ENCODE measurements at regions not wholly inside any gene's neighbourhood (a gene's known extent, or its start where the extent isn't known, plus 50 kb on each side); places are given as distances from the start of the nearest gene placed in this dataset.

DNA sequence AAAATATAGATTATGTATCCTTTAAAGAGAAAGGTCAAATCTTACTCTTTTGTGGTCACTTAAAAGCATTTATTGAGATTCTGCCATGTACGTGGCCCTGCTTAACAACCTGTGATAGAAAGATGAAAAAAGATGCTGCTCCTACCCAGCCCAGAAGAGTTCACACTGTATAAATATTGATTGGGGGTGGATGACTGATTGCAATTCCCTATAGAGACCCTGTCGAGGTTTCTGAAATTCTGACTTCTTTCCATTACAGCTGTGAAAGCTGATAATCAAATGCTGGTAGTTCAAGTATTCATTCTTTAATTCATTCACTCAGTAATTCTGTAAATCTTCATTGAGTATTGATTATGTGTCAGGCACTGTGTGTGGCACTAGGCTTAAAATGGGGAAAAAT is 114.1 kb upstream of the CHL1 start:
- DNase-seq: no peak

DNA sequence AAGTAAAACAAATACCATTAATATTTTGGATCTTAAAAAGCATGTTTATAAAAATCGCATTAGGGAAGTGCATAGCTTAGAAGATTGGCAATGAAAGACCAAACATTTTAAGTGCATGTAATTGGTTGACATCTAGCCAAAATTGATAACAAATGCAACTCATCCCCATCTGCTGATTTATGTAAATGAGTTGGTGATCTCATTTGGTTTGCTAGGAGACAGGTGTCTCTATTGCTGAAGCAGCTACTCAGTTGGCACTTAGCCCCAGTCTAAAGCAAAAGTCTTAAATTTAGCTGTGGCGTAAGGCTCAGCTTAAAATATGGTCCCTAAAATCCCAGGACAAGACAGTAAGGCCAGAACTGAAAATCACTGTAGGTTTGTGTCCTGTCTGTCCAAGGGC is 113.5 kb upstream of the CHL1 start:
- DNase-seq: no peak

DNA sequence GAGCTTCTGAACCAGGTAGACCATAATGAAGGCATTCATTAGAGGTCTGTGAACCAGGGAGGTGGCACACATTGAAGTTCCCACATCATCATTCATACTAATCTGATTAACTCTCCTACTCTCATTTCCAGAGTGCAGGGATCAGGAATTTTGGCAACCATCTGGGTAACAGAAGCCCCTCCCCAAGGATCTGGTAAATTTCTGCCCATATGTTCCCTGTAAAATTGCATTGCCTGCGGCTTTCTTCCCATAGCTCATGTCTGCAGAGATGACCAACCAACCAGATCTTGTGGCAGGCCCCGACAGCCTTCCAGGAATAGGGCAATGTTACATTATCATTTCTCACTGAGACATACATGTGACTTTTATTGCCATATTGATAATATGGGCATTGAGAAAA is 111.4 kb upstream of the CHL1 start:
- DNase-seq: no peak

DNA sequence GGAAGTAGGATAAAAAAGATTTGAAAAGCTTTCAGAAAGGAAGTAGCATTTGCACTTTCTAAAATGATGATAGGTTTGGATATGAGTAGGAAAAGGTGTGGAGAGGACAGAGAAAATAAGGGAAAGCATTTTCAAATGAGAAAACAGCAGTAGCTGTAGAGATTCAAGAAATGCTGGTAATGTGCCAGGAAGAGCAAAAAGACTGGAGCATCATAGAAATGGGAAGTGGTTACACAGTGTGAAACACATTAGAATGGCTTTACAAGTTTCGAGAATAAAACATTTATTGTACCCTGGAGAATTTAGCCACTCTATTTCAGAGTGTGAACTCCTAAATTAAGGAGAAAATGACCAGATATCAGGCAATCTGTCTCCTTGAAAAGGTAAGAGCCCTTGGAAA is 108.3 kb upstream of the CHL1 start:
- DNase-seq: no peak

DNA sequence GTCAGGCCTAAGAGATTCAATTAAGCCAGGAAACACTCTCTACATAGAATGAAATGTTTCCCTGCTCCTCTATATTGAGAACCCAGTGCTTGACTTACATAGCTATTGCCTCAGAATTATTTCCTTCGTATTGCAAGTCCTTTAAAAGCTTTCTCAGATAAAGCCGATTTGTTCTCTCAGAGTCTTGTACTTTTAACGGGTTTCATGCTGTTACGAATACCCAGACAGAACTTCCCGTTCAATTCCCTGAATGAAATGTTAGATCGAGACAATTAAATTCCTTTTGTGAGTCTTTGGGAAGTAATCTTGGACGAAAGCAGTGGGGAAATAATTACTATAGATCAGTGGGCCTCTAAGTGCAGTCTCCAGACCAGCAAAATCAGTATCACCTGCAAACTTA is 102.8 kb upstream of the CHL1 start:
- DNase-seq: peak; percentile 19

DNA sequence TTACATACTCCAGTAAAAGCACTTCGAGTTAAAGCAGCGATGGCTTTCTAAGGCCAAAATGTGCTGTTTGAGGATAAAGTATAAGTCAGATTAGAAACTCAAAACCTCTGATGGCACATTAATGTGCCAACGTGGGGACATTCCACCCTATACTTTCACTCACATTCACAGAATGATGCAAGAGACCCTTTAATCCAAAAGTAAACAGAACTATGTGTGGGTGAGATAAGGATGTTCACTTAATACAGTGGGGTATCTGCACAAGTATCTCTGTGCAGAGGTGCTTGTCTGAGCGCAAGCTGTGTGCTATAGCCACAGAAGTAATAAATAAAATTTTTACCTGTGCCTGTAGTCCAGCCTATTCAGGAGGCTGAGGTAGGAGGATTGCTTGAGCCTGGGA is 100.3 kb upstream of the CHL1 start:
- no peak for DNase-seq

DNA sequence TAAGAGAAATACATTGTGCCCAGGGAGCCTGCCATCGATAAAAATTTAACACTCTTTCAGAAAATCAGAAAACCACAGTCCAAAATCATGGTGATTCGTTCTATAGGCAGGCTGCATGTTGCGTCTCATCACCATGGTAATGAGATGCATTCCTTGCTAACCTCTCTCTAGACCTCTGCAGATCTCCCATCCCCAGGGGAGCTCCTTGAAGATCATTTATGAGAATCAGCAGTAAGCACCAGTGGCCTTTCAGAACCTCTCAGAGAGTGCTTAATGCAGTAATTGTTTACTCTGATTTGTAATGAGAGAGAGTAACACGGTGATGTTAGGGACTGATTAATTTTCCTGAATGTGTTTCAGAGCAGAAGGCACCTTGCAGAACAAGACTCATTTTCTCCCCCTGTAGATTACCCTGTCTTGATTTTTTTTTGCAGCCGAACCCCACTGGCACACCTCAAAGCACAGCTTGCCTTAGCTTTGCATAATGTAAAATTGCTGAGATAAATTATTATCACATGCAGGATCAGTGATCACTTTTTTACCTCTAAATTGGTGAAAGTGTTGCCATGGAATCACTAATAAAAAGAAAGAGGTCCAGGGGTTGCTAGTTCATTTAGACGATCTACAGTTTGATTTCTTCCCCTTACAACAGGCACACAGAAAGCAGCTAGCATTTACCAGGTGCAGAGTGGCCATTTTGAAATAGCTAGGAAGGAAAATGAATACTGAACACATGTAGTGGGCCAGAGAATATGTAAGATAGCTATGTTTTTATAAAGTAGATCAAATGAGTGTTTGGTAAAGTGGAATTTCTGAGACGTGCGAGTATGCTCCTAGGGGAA is 98.9 kb upstream of the CHL1 start:
- no peak for DNase-seq

DNA sequence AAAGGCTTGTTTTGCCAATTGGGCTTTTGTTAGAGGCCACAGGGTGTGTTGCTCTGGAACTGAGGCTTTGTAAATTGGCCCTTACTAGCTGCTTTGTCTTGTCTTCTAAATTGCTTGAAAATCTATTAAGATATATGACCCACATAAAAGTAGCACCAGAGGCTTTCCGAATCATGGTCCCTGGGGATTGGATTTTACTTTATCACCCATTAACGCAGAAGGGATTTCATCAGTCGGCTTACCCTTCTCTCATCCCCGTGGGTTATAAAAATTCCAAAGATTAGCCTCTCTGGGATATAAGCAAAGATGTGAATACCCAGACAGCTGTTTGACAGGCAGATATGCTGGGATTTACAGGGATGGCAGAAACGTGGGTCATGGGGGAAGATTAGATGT is 98.3 kb upstream of the CHL1 start:
- DNase-seq: no peak

DNA sequence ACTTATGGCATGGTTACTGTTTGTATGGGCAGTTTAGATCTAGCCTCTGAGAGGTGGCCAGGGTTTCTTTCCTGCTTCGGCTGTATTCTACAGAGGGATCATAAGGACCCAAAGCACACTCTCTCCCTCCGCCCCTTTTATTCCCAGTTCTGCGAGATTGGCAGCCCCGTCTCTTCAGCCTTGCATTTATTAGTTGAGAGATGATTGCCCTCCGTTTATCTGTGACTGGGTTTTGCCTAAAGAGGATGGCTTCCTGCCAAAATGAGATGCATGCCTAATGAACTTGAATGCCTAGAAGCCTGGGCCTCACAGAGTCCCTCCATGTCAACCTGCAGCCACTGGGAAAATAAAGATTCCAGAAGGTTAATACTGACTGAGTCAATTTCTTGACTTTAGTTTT is 97.1 kb upstream of the CHL1 start:
- DNase-seq: no peak

DNA sequence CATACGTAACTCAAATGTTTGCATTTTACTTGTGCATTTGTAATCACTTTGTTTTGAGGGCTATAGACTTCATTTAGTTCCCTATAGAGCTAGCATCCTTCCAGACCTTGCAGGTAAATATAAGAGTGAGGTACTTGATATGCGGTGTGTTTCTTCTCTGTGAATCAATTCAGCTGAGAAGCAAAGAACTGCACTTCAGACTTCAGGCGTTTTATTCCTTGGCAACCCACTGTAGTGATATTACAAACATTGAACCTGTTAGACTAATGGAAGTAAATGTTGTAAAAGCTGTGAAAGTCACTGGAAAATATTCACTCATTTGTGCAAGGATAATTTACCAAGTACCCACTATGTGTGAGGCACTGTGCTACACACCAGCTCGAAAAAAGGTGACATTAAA is 94.1 kb upstream of the CHL1 start:
- no peak for DNase-seq

DNA sequence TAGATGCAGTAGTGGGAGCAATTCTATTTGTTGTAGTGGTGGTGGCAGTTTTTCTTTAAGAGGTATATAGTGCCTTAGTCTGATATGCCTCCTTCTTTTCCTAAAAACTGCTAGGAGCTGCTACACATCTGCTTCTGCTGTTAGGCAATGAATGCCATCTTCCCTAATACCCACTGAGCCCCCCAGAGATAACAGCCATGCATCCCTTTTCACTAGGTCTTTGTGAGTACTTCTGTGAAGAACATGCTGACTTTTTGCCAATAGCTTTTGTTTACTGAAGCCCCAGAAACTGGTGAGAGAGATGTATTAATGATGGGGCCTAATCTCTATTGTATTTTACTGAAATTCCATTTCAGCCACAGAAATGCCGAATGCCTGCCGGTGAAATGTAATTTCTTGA is 92.6 kb upstream of the CHL1 start:
- DNase-seq: no peak

DNA sequence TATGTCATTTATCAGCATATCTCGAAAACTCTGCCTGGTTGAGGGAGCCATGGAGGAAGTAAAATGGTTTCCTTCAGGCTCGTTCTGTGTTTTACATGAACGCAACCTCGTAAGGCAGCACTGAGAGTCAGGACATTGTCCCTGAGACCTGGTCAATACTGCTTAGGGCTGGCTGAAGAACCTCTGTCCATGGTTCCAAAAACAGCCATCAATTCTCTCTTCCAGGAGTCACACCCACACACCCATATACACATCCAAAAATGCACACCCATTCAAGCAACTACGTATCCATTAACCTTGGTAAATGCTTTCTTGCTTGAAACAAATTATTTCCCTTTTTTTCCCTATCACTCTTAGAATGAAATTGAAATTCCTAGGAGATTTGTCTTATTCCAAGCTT is 91.0 kb upstream of the CHL1 start:
- DNase-seq: no peak

DNA sequence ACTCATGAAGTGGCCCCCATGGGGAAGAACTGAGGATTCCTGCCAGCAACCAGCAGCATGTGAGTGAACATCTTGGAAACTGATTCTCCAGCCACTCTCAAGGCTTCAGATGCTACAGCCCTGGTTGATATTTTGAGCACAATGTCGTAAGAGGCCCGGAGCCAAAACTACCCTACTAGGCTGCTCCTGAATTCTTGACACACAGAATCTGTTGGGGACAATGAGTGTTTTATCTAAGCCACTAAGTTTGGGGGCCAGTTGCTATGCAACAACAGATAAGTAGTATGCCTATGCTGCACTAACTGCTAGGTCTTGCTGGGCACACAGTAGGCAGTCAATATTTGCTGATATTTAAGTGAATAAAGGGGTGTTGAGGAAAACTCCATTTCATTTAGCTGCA is 89.9 kb upstream of the CHL1 start:
- DNase-seq: no peak

DNA sequence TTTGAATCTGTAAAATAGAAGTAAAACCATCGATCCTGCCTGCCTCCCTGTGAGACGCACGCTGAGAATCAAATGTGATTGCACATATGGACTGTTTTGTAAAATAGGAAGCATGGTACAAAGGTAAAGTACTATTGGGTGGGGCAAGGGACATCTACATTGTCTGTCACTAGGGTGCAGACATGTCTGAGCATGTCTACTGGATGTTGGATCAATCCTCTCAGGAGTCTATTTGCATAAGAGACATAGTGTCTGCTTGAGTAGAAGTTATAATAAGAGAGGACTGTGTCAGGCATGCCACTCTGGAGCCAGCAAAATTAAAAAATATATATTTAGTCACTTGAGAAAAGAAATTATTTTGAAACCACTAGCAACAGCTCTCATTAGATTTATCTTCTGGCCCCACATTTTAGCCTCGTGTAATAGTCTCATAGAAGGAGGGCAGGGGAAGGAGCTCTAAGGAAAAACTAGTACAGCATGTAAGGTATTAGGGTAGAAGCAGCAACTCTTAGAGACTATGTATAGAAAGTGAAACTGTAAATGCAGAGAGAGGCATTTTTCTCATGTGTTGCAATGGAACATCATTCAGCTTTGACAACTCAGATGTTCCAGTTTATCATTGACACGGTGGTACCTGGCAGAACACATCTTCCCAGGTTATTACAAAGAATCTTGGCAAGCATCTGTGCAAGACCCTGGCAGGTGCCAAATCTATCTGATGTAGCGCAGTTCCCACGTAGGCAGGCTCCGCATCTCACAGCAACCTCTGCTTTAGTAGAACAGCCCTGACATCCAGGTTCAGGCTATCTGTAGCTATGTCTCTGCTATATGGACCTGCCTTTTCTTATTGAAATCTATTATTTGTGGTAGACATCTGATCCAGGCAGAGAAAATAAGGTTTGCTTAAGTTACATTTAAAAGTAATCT is 85.2 kb upstream of the CHL1 start:
- peak; percentile 7 for DNase-seq

DNA sequence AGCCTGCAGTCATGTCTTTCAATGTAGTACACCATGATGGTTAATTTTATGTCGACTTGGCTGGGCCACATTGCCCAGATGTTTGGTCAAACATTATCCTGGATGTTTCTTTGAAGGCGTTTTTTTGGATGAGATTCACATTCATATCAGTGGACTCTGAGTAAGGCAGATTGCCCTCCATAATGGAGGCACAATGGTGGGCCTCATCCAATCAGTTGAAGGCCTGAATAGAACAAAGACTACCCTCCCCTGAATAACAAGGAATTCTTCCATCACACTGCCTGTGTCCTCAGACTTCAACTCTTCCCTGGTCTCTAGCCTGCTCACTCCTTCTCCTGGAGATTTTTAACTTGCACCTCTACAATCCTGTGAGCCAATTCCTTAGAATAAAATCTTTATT is 83.8 kb upstream of the CHL1 start:
- DNase-seq: no peak

DNA sequence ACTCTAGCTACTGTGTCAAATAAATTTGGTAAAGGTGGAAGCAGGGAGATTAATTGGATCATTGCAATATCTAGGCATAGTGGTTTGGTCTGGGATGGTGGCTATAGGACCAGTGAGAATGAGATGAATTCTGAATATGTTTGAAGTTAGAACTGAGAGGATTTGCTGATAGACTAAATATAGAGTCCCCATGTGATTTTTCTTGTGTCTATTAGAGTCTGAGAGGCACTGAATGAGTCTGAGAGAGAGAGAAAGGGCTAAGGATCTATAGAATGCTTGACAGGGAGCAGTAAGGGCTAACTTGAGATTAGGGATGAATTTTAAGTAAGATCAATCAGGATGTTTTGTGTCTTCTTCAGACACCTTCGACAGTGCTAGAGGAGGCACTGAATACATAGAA is 77.9 kb upstream of the CHL1 start:
- DNase-seq: no peak

DNA sequence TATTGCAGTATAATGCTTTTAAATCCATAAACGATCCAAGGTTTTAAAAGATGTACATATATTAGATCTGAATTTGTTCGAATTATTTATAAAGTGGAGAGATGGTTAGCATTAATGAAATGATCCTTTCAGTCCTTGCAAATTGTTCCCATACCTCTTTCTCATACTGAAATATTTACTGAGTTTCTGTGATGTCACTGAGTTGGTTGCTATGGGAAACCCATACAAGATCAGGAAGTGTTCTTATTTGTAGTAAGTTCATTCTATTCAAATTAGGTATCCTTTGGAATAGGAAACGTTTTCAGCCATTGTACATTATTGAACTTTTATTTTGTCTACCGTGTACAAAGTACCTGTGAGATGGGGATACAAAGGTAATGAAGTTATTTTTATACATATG is 73.2 kb upstream of the CHL1 start:
- no peak for DNase-seq

DNA sequence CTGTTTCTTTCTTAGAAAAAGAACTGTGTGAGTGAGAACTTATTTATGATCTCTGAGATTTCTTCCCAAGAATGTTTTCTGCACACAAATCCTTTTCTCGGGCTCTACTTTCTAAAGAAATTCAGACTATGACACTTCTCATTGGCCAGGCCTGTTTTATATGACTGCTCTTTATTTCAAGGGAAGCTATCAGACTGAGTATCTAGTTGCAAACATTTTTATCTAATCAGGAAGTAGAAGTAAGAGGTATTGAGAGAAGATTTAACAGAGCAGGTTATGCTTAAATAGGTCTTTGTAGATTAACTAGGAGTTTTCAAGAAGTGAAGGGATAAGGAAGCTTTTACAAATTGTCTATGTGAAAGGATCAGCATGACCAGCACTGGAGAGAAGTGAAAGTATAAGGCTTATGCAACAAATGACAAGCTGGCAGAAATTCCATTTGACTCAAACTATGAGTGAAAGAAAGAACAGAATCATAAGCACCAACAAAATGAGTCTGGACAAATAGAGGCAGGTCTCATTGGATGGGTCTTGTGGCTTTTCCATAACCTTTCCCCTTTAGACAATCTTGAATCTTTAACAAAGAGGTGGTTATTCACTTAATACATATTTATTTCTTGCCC is 71.9 kb upstream of the CHL1 start:
- peak; percentile 14 for DNase-seq

DNA sequence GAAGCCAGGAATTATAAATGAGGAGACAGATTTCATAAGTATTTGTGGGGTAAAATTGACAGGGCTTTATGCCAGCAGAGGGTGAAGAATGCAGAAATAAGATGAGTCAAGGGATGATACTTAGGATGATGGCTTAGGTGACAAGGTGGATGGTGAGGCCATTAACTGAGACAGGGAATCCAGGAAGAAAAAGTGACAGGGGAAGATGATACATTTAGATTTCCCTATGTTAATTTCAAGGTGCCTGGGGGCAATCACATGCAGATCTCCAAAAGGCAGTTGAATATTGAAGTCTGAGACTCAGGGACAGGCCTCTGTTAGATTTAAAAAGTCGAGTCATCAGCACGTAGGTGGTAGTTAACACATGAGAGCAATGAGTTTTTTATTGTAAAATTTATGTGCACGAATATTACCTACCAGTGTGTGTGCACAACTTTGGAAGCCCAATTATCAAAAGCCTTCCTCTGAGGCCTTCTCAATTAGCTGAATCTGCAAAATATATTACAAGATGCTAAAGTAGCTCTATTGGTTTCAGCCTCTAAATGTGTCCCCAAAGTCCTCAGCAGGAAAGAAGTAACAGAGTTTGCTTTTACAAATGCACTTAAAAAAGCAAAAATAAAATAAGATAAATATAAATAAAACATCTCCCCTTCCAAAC is 67.9 kb upstream of the CHL1 start:
- DNase-seq: no peak

DNA sequence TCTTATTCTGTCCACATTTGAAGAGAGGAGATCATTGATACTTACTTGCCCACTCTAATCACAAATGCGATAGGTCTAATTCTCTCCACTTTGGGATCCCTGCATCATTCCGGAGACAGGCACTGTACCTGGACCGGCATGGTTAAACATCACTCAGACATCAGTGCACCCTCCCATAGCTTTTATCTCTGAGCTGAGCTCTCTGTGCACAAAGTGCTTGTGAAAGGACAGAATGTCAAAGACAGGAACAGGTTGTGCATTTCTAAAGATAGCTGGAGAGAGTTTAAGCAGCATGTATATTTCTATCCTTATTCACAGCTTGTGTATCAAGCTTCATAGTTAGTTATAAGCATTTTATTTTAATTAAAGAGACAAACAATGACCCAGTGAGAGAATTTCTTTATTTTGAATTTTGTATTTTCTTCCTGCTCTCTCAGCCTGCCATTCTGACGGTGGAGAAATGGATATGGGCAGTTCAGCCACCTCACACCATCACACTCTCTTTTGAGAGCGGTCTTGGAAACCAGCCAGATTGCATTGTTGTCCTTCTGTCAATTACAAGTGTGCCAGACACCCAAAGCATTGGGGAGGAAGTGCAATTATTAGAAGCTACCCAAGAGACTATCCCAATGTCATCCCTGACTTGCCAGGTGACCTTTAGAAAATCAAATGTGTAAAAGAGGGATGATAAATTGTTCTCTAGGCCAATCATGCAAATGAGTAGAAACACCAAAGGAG is 65.2 kb upstream of the CHL1 start:
- no peak for DNase-seq

DNA sequence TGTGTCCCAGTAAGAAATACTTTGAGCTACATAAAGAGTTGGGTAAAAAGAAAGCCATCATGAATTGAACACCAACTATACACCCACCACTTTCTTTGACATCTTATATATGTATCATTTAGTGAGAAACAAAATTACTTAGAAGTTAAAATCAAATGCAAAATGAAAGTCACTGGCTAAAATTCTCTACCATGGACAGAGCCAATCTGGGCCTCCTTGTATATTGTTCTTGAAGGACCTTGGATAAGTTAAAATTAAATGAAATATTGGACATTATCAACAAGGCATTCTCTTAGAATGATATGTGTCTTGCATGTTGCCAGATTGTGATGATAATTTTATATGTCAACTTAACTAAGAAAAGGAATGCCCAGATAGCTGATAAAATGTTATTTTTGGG is 64.2 kb upstream of the CHL1 start:
- no peak for DNase-seq

DNA sequence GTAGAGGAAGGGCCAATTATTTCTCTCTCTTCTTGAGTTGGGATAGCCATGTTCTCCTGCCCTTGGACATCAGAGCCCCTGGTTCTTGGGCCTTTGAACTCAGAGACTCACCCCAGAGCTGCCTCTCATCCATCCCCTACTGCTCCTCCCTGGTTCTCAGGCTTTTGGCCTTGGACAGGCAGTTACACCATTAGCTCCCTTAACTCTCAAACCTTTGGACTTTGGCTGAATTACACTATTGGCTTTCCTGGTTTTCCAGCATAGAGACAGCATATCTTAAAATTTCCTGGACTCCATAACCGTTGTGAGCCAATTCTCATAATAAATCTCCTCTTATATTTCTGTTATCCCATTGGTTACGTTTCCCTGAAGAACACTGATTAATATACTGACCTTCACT is 63.7 kb upstream of the CHL1 start:
- no peak for DNase-seq

All from OCI-M1 (cell line).